KMS-11 (cell line): ENCODE measurements at regions not wholly inside any gene's neighbourhood (a gene's known extent, or its start where the extent isn't known, plus 50 kb on each side); places are given as distances from the start of the nearest gene placed in this dataset.

ENCODE experiments used
- H2AFZ ChIP-seq: fragments of 200-600 bp; sonication (generic); 2 replicates; pipeline ENCODE4 v1.6.1; 2016; ENCODE audit warnings: antibody characterized with exemption, mixed run types, low read depth
- H3K27ac ChIP-seq: fragments of 200-600 bp; sonication (generic); 2 replicates; pipeline ENCODE4 v1.6.1; 2016; ENCODE audit warnings: mild to moderate bottlenecking, mixed run types
- H3K27me3 ChIP-seq: fragments of 200-600 bp; sonication (generic); 2 replicates; pipeline ENCODE4 v1.6.1; 2017; ENCODE audit warnings: mild to moderate bottlenecking, low read depth, mixed run types, moderate library complexity; ENCODE audit not compliant: insufficient read depth
- H3K36me3 ChIP-seq: fragments of 200-600 bp; sonication (generic); 2 replicates; pipeline ENCODE4 v1.6.1; 2017; ENCODE audit warnings: mild to moderate bottlenecking, mixed run types; ENCODE audit not compliant: insufficient read depth
- H3K4me1 ChIP-seq: fragments of 200-600 bp; sonication (generic); 2 replicates; pipeline ENCODE4 v1.6.1; 2016; ENCODE audit warnings: mild to moderate bottlenecking, low read depth, mixed run types; ENCODE audit not compliant: poor library complexity, severe bottlenecking
- H3K4me2 ChIP-seq: fragments of 200-600 bp; sonication (generic); 2 replicates; pipeline ENCODE4 v1.7.0; 2016; ENCODE audit warnings: mild to moderate bottlenecking, mixed run types
- H3K4me3 ChIP-seq: fragments of 200-600 bp; sonication (generic); IDR thresholded peaks from 2 replicates; pipeline ENCODE4 v1.6.1; 2017; ENCODE audit warnings: low read depth, low read length, mixed read lengths; ENCODE audit not compliant: insufficient read depth
- H3K79me2 ChIP-seq: fragments of 200-600 bp; sonication (generic); 2 replicates; pipeline ENCODE4 v1.6.1; 2016; ENCODE audit warnings: low read depth, mixed run types; ENCODE audit not compliant: insufficient read depth
- H3K9ac ChIP-seq: fragments of 200-600 bp; sonication (generic); 2 replicates; pipeline ENCODE4 v1.6.1; 2016; ENCODE audit warnings: mild to moderate bottlenecking, mixed run types
- H4K20me1 ChIP-seq: fragments of 200-600 bp; sonication (generic); 2 replicates; pipeline ENCODE4 v1.6.1; 2016; ENCODE audit warnings: mild to moderate bottlenecking, mixed run types; ENCODE audit not compliant: insufficient read depth
- TF ChIP-seq, protein P1 (sequence below): fragments of 200-600 bp; sonication (generic); conservative IDR thresholded peaks from 2 replicates; pipeline ENCODE4 v1.6.1; 2017; ENCODE audit warnings: low read depth, mild to moderate bottlenecking, antibody characterized with exemption, low read length, moderate library complexity, mixed read lengths

DNA sequence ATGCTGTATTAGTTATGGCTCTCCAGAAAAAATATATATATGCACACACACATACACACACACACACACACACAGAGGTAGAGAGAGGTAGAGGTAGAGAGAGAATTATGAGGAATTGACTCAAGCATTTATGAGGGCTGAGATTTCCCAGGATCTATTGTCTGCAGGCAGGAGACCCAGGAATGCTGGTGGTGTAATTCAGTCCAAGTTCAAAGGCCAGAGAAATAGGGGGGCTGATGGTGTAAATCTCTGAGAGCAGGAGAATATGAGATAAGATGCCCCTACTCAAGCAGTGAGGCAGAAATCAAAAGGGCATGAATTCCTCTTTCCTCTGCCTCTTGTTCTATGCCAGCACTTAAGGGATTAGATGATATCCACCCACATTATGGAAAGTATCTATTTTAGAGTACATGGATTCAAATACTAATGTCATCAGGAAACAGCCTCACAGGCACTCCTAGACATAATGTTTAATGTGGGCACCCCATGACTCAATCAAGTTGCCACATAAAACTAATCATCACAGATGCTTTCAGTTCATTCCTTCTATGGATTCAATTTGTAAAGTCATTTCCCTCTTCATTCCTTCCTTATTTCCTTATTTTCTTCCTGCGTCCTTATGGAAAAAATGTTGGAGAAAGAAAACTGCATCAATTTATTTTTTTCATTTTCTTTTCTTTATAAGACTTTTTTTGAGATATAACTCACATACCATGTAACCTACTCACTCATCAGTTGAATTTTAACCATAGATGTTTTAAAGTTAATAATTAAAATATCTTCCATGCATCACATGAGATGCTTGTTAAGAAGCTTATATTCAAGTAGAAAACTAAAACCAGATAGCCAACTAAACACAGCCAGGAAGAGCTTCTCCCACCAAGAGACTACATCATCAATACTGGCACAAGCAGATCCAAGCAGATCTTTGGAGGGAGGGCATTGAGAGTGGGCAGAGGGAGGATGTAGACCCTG lies 406.2 kb downstream of the MBD2 start:
- H3K9ac ChIP-seq, result no peak overlapping the region
- no peaks in the 10 kb centered on the region for H4K20me1 ChIP-seq
- H3K4me1 ChIP-seq, result no peaks in the 10 kb centered on the region
- TF ChIP-seq, protein P1, sequence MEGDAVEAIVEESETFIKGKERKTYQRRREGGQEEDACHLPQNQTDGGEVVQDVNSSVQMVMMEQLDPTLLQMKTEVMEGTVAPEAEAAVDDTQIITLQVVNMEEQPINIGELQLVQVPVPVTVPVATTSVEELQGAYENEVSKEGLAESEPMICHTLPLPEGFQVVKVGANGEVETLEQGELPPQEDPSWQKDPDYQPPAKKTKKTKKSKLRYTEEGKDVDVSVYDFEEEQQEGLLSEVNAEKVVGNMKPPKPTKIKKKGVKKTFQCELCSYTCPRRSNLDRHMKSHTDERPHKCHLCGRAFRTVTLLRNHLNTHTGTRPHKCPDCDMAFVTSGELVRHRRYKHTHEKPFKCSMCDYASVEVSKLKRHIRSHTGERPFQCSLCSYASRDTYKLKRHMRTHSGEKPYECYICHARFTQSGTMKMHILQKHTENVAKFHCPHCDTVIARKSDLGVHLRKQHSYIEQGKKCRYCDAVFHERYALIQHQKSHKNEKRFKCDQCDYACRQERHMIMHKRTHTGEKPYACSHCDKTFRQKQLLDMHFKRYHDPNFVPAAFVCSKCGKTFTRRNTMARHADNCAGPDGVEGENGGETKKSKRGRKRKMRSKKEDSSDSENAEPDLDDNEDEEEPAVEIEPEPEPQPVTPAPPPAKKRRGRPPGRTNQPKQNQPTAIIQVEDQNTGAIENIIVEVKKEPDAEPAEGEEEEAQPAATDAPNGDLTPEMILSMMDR, result no peak
- no peak overlapping the region for H3K4me2 ChIP-seq
- no peak overlapping the region for H3K27ac ChIP-seq
- no peaks in the 10 kb centered on the region for H3K27me3 ChIP-seq
- H3K79me2 ChIP-seq, result no peaks in the 10 kb centered on the region
- no peak overlapping the region for H3K4me3 ChIP-seq
- no peaks in the 10 kb centered on the region for H3K36me3 ChIP-seq
- no peak overlapping the region for H2AFZ ChIP-seq

DNA sequence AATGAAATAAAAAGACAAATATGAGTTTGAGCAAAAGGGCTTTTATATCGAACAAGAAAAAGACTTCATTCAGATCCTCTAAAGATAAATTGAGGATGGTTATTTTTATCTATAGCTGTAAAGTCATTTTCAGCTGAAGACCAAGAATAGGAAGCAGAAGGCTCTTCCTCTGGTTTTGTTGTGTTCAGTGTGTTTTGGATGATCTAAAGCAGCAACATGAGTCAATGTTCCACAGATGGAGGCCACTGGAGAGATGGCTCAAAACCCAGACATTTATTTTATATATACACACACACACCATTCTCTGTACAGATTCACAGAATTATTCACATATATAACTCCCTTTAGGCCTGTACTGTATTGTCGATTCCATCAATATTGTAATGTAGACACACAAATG lies 424.3 kb downstream of the MBD2 start:
- no peak overlapping the region for H2AFZ ChIP-seq
- no peaks in the 10 kb centered on the region for H3K79me2 ChIP-seq
- H3K27ac ChIP-seq, result no peak overlapping the region
- TF ChIP-seq, protein P1, result no peak
- peaks cover 22% of the 10 kb centered on the region for H3K4me1 ChIP-seq
- no peaks in the 10 kb centered on the region for H4K20me1 ChIP-seq
- H3K27me3 ChIP-seq, result no peaks in the 10 kb centered on the region
- H3K36me3 ChIP-seq, result no peaks in the 10 kb centered on the region
- no peak overlapping the region for H3K4me3 ChIP-seq
- H3K9ac ChIP-seq, result no peak overlapping the region
- H3K4me2 ChIP-seq, result no peak overlapping the region

DNA sequence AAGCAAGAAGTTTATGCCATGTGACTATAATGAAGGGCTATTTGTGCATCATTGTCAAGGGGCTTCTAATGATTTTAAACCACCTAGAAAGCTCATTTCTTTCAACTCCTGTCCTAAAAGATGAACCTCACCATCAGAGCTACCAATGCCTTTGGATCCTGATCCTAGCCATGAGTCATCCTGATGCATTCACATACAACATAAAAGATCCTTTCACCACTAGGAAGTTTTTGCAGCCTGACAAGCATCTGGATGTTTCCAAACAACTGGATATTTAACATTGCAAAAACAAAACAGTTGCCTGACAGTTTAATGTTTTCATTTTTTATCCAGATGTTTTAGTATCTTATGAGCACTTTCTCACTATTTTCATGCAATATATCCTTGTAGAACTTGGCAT lies 425.3 kb downstream of the MBD2 start:
- Histone ChIP-seq H3K4me3 (no peak overlapping the region), H3K4me2 (no peak overlapping the region), H3K79me2 (no peaks in the 10 kb centered on the region), H4K20me1 (no peaks in the 10 kb centered on the region), H2AFZ (no peak overlapping the region), H3K9ac (no peak overlapping the region), H3K36me3 (no peaks in the 10 kb centered on the region), H3K4me1 (peaks cover 25% of the 10 kb centered on the region), H3K27ac (no peak overlapping the region), H3K27me3 (no peaks in the 10 kb centered on the region)
- TF ChIP-seq, protein P1, result no peak

DNA sequence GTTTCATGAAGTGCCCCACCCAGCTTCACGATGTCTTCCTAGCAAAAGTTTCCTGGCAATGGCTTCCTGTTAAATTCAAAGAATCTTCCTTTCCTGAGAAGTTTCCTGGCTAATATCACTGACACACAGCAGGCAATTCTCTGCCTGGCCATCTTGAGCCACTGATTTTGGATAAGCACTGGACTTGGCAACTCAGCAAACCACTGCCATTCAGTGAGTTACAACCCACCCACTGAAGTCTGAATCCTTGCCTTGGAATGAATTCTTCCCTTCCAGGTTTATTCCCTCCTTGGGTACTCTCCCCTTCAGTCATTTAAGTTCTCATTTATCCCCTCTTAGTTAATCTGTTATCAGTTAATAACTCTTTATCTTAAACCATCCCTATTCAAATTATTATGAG lies 426.0 kb downstream of the MBD2 start:
- H3K27me3 ChIP-seq, result no peaks in the 10 kb centered on the region
- no peaks in the 10 kb centered on the region for H4K20me1 ChIP-seq
- H3K36me3 ChIP-seq, result no peaks in the 10 kb centered on the region
- no peak overlapping the region for H3K9ac ChIP-seq
- H3K4me3 ChIP-seq, result no peak overlapping the region
- TF ChIP-seq, protein P1, result no peak
- peaks cover 25% of the 10 kb centered on the region for H3K4me1 ChIP-seq
- no peak overlapping the region for H3K27ac ChIP-seq
- H3K79me2 ChIP-seq, result no peaks in the 10 kb centered on the region
- no peak overlapping the region for H2AFZ ChIP-seq
- H3K4me2 ChIP-seq, result no peak overlapping the region
